ENCODE measurements at regions not wholly inside any gene's neighbourhood (a gene's known extent, or its start where the extent isn't known, plus 50 kb on each side); places are given as distances from the start of the nearest gene placed in this dataset.
"Not testable (repeated sequence)": the region's sequence is repeated elsewhere in the genome, so short reads cannot be mapped to it uniquely, and the experiment has no call there.

DNA sequence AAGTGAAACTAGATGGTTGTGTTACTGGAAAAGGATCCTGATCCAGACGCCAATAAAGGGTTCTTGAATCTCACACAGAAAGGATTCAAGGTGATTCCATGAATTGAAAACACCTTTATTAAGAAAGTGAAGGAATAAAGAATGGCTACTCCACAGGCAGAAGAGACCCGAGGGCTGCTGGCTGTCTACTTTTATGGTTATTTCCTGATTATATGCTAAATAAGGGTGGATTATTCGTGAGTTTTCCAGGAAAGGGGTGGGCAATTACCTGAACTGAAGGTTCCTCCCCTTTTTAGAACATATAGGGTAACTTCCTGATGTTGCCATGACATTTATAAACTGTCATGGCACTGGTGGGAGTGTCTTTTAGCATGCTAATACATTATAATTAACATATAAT is 50.9 kb upstream of the WARS2 start:
- FAIRE-seq = no peak

DNA sequence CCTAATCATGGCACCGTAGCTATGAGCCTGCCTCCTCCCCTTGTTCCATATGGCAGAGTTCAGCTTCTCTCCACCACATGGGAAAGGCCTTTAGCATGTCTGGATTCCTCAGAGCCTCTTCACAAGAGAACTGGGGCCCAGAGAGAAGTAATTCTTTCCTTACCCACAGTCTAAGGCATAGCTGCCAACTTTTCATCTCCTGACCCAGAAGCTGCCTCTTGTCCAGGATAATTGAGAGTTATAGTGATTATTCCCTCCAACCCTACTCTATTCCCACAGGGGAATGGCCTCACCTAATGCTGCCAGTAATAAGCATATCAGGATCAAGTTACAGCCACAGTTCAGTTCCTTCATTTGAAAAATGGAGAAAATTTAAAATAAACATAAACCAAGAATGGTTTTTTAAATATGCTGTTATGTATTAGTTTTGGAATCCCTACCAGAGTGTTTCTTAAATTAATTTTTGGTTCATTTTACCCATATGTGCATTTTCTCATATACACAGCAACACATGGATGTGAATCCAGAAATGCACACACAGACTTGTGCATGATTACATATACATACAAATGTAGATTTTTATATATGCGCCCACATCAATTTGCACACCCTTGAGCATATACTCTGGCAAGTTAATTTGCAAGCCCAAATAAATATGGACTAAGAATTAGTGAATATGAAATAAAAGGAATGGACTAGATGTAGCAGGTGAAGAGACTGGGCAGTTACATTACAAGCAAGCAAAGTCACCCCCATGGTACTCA is 63.9 kb upstream of the WARS2 start:
- no peak for FAIRE-seq

DNA sequence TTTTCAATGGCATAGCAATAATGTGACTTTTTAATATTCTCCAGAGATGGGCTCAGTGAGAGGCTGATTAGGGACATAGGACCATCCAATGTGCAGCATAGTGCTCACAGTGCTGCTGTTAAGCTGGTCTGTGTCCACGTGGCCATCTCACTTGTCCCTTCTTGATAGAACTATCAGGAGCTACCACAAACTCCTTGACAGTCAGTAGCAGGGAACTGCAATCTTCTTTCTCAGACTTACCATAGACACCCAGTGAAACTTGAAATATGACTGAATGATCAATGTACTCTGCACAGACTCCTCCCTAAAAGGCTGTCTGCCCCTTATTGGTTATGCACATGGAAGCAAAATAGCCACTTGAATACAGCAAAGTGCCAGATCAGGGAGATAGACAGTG is 64.5 kb upstream of the WARS2 start:
- FAIRE-seq = no peak

DNA sequence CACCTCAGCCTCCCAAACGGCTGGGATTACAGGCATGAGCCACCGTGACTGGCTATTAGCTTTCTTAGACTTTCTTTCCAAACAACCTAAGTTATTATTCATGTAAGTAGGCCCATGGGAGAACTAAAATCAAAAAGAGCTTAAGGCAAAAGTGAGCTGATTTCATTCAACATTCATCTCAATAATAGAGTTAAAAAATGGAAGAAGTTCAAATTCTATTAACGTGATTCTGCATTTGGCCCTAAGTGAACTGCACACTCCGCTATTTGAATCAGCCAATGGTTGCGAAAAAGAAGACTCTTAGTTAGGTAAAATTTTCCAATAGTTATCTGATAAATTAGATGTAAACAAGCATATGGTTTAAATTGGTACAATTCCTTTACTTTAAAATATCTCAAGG is 68.6 kb upstream of the WARS2 start:
- FAIRE-seq = no peak

DNA sequence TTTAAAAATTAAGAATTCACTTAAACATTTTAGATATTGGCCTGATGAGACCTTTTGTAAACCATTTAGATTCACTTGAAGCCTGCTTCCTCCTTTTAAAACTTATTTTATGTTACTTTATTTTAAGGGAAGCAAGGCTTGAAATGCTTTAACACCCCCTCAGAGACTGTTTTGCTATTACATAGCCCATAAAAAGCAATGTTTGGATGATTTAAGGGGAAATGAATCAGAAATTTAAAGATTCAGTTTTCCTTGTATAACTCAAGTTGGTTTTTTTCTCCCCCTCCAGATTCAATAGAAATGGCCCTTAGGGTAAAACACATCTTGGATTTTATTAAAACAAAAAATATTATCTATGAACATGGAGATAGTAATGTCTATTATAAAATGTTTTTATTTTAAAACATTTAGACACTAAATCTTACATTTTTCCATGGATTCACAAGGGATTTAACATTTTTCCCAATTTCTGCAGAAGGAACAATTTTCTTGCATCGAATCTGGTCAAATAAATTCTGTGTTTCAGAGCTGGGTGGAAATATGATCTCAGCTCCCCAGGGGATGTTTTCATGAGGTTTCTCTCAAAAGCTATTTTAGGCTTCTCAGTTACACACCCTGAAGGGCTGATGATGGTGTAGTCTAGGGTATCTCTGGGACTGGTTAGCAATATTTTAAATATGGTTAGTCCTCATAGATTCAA is 69.3 kb upstream of the WARS2 start:
- no peak for FAIRE-seq

DNA sequence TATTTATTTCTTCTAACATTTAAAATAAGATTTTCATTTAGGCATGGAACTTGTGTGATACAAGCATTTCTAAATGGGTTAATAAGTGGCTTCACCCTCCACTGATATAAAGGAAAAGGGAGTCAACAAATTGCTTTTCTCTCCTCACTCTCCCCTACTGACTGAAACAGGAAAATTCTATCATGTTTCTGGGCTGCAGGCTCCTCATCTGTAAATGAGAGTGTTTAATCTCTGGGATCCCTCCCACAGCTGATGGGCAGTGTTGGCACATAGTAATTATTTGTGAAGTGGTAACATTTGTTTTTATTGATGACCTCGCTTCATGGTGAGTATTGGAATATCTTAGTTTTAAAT is 69.8 kb upstream of the WARS2 start:
- FAIRE-seq = no peak

DNA sequence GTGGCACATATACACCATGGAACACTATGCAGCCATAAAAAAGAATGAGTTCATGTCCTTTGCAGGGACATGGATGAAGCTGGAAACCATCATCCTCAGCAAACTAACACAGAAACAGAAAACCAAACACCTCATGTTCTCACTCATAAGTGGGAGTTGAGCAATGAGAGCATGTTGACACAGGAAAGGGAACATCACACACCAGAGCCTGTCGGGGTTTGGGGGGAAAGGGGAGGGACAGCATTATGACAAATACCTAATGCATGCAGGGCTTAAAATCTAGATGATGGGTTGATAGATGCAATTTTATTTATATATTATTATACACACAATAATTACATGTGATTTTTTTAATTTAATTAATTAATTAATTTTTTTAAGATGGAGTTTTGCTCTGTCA is 72.8 kb upstream of the WARS2 start:
- not testable (repeated sequence) for FAIRE-seq

DNA sequence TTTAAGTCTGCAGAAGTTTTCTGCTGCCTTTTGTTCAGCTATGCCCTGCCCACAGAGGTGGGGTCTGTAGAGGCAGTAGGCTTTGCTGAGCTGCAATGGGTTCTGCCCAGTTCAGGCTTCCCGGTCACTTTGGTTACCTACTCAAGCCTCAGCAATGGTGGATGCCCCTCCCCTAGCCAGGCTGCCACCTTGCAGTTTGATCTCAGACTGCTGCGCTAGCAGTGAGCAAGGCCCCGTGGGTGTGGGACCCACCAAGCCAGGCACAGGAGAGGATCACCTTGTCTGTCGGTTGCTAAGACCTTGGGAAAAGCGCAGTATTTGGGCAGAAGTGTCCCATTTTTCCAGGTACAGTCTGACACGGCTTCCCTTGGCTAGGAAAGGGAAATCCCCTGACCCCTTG is 74.5 kb upstream of the WARS2 start:
- not testable (repeated sequence) for FAIRE-seq

DNA sequence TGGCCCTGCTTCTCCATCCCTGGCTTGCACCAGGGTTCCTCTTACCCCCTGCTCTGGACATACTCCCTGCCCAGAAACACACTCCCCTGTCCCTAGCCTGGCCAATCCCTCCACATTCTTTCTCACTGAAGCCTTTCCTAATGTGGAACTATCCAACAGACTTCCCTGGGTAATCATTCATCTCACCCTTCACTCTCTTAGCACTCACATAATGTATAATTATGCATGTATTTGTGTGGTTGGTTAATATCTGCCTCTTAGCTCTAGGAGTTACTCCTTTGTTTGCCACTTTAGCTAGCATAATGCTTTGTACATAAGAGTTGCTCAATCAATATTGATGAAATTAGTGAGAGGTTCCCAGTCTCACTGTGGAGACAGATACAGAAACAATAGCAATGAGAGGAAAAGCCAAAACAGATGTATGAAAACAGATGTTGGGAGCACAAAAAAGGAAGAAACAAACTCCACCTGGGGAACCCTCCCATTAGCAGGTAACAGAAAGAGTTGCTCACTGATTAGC is 76.9 kb upstream of the WARS2 start:
- no peak for FAIRE-seq

DNA sequence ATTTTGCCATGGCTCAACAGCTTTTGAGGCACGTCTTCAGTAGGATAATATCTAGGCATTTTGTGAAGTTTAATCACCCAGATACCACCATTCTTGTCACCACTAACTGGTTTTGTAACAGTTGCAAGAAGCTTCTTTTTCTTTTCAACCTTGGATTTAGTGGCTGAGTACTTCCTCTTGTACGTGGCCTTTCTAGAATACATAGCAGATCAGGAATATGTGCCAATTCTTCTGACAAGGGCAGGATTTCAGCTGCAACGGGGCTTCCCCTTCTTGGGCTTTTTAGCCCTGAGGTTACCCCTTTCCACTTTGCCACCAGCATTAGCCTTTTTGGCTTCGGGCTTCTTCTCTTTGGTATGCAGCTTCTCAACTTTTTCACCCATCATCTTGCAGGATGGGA is 79.3 kb upstream of the WARS2 start:
- no peak for FAIRE-seq

DNA sequence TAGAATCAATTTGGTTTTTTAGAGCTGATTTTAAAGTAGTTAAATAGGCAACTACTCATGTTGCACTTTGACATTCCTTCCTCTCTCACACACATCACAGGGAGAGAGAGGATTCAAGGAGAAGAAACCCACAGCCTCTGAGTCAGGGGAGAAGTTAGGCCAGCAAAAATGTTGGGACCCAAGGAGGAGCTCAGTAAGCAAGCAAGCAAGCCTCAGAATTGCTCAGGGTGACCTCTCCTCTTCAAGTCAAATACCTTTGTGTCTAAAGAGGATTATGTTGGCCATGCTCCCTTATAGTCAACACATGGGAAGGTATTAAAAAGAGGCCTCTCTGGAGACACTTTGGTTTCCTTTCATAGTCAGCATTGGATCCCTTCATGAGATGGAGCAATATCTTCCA is 80.5 kb upstream of the WARS2 start:
- FAIRE-seq = no peak

DNA sequence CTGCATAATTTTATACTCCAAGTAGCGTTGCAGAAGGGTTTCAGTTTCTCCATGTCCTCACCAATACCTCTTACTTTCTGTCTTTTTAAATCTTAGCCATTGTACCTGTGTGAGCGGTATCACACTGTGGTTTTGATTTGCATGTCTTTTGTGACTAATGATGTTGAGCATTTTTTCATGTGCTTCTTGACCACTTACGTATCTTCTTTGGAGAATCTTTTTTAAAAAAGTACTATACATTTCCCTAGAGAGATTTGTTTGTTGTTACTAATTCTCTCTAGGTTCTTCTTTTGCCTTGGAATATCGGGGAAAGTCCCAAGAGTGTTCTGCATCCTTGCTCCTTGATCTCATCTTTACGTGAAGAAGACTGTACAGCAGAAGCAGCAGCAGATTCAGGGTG is 81.8 kb upstream of the WARS2 start:
- no peak for FAIRE-seq

DNA sequence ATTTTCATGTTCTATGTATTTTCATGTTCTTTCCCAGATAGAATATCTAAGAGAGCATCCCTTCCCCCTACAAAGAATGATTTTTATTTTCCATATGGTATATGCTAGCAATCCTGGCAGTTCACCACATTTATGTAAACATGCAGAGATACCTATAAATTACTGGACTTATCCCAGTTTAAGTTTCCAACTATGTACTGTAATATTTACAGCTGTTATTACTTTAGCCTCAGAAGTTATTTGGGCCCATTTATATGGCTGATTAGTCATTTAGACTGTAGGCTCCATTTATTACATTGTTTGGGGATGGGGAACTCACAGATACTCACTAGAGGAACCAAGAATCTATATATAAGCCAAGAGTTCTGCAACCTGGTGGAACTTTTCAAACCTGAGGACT is 84.8 kb upstream of the WARS2 start:
- FAIRE-seq = no peak

DNA sequence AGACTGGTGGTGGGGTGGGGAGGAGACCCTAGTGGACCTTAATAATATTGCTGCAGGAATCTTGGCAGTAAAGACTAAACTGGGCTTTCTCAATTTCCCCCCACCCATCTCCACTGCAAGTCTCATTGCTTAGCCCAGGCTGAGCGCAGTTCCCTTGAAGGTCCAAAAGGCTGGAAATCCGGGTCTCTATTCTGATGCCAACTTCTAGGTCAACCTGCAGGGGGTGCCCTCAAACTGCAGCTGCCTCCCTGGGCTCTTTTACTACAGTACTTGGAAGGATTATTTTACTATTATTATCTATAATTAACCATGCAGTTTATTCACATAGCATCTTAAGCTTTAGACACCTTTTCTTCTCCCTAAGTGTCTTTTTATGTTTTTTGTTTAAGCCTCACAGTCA is 85.4 kb upstream of the WARS2 start:
- no peak for FAIRE-seq

DNA sequence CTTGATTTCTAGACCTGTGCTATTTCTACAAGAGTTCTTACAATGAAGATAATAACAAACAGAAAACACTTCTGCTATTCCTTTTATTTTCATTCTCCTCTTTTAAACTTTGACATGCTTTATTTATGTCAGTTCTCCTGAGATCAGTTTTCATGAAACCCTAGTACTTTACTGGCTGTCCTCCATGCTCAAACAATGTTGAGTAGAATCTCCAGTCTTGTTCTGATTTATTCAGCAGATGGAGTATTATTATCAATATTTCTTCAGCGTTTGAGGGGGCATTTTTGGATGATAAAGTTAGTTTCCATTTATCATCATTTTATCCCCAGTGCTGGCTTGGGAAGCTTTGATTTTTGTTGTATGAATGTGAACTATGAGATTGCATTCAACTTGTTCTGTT is 85.9 kb upstream of the WARS2 start:
- no peak for FAIRE-seq

DNA sequence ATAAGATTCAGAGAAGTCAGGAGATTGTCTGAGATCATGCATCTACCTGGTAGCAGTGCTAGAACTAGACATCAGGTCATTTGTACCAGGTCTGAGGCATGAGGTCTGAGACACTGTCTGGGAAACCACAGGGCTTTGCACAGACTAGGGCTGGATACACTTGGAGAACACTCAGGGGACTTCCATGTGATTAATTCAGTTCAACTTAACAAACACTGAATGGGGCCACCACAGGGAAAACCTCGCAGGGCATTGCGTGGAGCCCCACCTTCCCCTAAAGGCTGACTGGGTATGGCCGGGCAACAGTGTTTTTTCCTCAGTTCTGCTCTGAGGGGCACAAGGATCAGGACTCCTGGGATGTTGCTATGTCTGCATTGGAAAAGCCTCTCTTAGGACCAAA is 86.5 kb upstream of the WARS2 start:
- FAIRE-seq = no peak

DNA sequence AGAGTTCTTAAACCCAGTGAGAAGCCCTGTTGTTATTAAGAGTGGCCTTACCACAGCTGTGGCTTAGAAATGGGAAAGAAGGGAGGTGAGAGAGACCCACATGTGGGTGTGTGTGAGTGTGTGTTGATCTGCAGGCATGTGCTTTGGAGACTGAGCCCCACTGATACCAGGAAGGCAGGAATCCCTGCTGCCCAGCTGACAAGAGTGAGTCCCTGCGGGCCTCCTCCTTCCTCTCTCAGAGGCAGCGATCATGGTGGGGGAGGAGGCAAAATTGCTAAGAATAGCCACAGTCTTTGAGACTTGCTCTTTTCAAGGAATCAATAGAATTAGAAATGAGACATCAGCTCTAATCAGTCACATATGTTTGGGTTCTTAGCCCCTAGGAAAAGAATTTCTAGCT is 87.0 kb upstream of the WARS2 start:
- no peak for FAIRE-seq

DNA sequence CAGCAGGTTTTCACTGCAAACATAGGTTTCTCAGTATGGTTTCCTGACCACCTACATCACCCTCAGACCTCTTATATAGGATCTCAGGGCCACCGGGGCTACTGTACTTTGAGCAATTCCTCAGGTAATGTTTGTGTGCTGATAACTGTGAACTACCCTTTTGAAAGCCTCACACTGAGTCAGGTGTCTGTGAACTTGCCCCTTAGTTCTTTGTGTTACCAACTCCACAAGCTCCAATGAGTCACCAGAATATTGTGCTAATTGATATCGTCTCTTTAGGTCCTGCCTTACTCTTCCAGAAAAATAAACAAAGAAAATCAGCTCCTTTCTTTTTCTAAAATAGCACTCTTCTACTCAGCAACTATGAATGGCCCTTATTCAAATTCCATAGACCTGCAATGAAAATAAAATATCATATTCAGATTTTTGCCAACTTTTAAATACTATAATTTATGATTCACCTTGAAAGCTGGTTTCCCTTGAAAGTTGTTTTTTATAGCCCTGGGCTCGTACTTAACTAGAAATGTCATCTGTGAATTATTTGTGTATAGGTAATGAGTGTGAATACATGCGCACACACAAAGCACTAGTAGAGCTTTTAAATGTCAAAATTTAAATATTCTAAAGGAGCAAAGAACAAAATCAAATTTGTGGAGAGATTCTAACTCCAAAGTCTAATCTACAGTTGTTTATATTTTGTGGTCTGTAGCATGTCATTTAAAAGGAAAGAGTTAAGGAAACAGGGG is 88.1 kb upstream of the WARS2 start:
- no peak for FAIRE-seq

DNA sequence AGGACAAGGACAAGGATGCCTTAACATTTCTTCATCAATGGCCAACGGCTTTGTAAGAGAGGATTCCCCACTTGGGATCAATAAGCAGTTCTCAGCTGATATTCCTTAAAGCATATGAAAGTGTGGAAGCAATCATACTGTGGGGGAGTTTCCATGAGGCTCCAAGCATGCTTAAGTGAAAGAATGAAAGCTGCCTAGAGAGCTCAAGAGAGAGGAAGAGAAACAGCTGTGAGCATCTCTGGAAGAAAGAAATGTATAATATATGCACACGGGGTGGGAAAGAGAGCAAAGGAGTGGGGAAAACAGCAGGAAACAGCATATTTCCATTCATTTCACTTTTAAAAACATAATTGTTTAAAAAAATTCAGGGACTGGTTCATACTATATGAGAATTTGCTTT is 94.7 kb upstream of the WARS2 start:
- FAIRE-seq = no peak

DNA sequence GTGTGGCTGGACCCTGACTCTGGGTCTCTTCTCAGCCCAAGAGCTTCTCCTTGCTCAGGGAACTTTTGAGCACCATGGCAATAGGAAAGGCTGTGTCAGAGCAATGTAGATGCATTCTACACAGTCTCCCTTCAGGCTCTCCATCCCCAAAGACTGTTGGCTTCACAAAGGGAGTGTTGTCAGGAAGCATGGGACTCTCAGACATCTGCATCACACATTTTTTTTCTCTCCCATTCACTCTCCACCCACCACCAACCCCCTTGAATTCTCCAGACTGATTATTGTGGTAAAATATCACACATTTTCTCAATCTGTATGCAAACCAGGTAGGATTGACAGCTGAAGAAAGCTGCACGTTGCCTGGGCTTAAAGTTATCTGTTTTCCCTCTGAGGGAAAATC is 105.4 kb upstream of the WARS2 start:
- FAIRE-seq = no peak

DNA sequence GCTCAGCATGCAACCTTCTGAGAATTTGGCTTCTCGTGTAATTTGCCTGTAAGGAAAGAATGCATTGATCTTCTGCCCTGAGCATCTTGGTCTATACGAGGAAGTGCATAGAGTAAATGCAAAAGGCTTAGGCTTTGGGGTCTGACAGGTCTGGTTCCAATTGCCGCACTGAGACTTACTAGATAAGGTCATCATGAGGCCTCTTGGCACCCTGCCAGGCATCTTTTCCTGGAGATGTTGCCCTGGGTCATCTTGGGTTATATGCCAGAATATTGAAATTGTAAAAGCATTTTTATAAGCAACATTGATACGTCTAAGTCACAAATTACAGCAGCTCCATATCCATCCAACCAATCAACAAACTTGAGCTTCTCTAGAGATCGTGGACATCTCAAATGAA is 108.8 kb upstream of the WARS2 start:
- no peak for FAIRE-seq

DNA sequence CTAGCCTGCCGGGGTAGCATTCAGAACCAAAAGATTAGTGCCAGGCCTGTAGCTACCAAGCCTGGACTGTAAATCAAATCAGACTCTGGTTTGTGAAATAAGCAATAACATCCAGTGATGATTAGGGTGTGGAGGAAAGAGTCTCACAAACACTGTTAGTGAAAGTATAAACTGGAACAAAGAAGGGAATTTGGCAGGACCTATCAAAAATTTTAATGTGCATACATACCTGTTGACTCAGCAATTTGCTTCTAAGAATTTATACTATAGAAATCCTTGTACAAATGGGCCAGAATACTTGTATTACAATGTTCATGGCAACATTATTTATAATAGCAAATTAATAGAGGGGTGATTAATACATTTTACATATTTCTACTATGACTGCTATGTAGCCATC is 109.8 kb upstream of the WARS2 start:
- FAIRE-seq = no peak

DNA sequence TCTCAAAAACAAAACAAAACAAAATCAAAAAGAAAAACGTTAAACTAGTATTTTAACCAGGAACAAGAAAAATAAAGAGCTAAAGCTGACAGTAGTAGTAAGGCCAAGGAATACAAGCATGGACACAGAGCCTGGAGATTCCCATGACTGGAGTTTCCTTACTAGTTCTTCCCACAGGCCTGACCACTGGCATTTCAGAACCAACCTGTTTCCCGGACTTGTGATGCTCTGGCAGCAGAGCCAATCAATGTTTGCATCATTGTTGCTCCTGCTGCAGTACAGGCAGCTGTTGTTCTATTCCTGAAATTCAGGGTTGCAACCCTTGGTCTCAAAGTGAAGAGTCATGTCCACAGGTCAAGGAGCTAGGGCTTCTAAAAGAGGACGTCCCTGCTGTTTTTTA is 111.3 kb upstream of the WARS2 start:
- no peak for FAIRE-seq

DNA sequence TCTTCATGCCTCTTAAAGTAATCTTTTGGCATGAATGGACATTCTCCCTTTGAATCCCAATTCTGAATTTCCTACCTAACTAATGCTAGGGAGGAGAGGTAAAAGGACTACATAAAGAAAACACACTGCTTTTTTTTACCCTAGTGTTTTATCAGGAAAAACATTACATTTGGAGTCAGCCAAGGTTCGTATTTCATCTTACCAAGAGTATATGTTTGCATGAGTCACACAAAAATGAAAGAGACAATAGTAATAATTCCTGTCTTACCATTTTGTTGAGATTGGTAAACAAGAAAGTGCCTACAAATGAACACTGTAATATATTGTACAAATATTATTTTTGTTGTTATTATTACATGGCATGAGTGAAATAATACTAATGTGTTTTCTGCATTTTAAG is 112.9 kb upstream of the WARS2 start:
- FAIRE-seq = peak; percentile 3
